ENCODE measurements at regions not wholly inside any gene's neighbourhood (a gene's known extent, or its start where the extent isn't known, plus 50 kb on each side); places are given as distances from the start of the nearest gene placed in this dataset.
A peak's percentile ranks its signal among the peaks of the same experiment; 100 is the strongest.
"Not testable (repeated sequence)": the region's sequence is repeated elsewhere in the genome, so short reads cannot be mapped to it uniquely, and the experiment has no call there.

GRCh38 chr2:156254637-156255067, 77.9 kb downstream of the NR4A2 start:
- peak overlapping the region; percentile 51 for H3K4me3 ChIP-seq (ENCODE audit: low read depth, low read length)

- peak overlapping the region; percentile 51 for H3K4me3 ChIP-seq (ENCODE audit: low read depth, low read length)
Measured at GRCh38 chr2:156253765-156254164, 78.8 kb downstream of the NR4A2 start.

GRCh38 chr2:156242874-156243273, 89.6 kb downstream of the NR4A2 start:
- no peak overlapping the region for H3K4me3 ChIP-seq (ENCODE audit: low read depth, low read length)

- no peak overlapping the region for H3K4me3 ChIP-seq (ENCODE audit: low read depth, low read length)
Measured at GRCh38 chr2:156237558-156237957, 95.0 kb downstream of the NR4A2 start.

GRCh38 chr2:156229724-156230362, 102.7 kb downstream of the NR4A2 start:
- no peak overlapping the region for H3K4me3 ChIP-seq (ENCODE audit: low read depth, low read length)

- H3K4me3 ChIP-seq (ENCODE audit: low read depth, low read length) = not testable (repeated sequence)
Measured at GRCh38 chr2:156223328-156223727, 109.2 kb downstream of the NR4A2 start.

- H3K4me3 ChIP-seq (ENCODE audit: low read depth, low read length) = no peak overlapping the region
Measured at GRCh38 chr2:156221703-156222102, 110.8 kb downstream of the NR4A2 start.

GRCh38 chr2:156219491-156220100, 112.9 kb downstream of the NR4A2 start:
- H3K4me3 ChIP-seq (ENCODE audit: low read depth, low read length) = no peak overlapping the region

- H3K4me3 ChIP-seq (ENCODE audit: low read depth, low read length) = no peak overlapping the region
Measured at GRCh38 chr2:156215656-156216055, 116.9 kb downstream of the NR4A2 start.

- H3K4me3 ChIP-seq (ENCODE audit: low read depth, low read length) = no peak overlapping the region
Measured at GRCh38 chr2:156211318-156211717, 121.2 kb downstream of the NR4A2 start.

- no peak overlapping the region for H3K4me3 ChIP-seq (ENCODE audit: low read depth, low read length)
Measured at GRCh38 chr2:156206355-156206754, 126.2 kb downstream of the NR4A2 start.

GRCh38 chr2:156199588-156199987, 132.9 kb downstream of the NR4A2 start:
- no peak overlapping the region for H3K4me3 ChIP-seq (ENCODE audit: low read depth, low read length)

- H3K4me3 ChIP-seq (ENCODE audit: low read depth, low read length) = no peak overlapping the region
Measured at GRCh38 chr2:156196031-156196430, 136.5 kb downstream of the NR4A2 start.

GRCh38 chr2:156192468-156192867, 140.1 kb downstream of the NR4A2 start:
- no peak overlapping the region for H3K4me3 ChIP-seq (ENCODE audit: low read depth, low read length)

- no peak overlapping the region for H3K4me3 ChIP-seq (ENCODE audit: low read depth, low read length)
Measured at GRCh38 chr2:156191527-156191926, 141.0 kb downstream of the NR4A2 start.

- no peak overlapping the region for H3K4me3 ChIP-seq (ENCODE audit: low read depth, low read length)
Measured at GRCh38 chr2:156190517-156190916, 142.0 kb downstream of the NR4A2 start.

- no peak overlapping the region for H3K4me3 ChIP-seq (ENCODE audit: low read depth, low read length)
Measured at GRCh38 chr2:156189584-156189983, 142.9 kb downstream of the NR4A2 start.

GRCh38 chr2:156189143-156189542, 143.4 kb downstream of the NR4A2 start:
- H3K4me3 ChIP-seq (ENCODE audit: low read depth, low read length) = no peak overlapping the region

GRCh38 chr2:156182132-156182531, 150.4 kb downstream of the NR4A2 start:
- no peak overlapping the region for H3K4me3 ChIP-seq (ENCODE audit: low read depth, low read length)

GRCh38 chr2:156181208-156181607, 151.3 kb downstream of the NR4A2 start:
- H3K4me3 ChIP-seq (ENCODE audit: low read depth, low read length) = no peak overlapping the region

GRCh38 chr2:156177654-156178053, 154.9 kb downstream of the NR4A2 start:
- no peak overlapping the region for H3K4me3 ChIP-seq (ENCODE audit: low read depth, low read length)

- no peak overlapping the region for H3K4me3 ChIP-seq (ENCODE audit: low read depth, low read length)
Measured at GRCh38 chr2:156175946-156176345, 156.6 kb downstream of the NR4A2 start.

GRCh38 chr2:156170929-156171328, 161.6 kb downstream of the NR4A2 start:
- H3K4me3 ChIP-seq (ENCODE audit: low read depth, low read length) = no peak overlapping the region

Measured in iPS-11a (cell line).